Epithelial cell of proximal tubule (primary cell): ENCODE measurements at regions not wholly inside any gene's neighbourhood (a gene's known extent, or its start where the extent isn't known, plus 50 kb on each side); places are given as distances from the start of the nearest gene placed in this dataset.

Source experiments
- DNase-seq: peaks from one replicate; pipeline ENCODE4 v3.0.0-alpha.2; 2011; ENCODE audit warnings: low read depth
- H3K4me3 ChIP-seq: 2 replicates; pipeline ENCODE4 v1.5.1; 2011; ENCODE audit warnings: low read depth, mild to moderate bottlenecking, low read length
- TF ChIP-seq, protein P1 (sequence below): conservative IDR thresholded peaks from 2 replicates; pipeline ENCODE4 v1.5.1; 2012; ENCODE audit warnings: low read depth, mild to moderate bottlenecking, low read length

DNA sequence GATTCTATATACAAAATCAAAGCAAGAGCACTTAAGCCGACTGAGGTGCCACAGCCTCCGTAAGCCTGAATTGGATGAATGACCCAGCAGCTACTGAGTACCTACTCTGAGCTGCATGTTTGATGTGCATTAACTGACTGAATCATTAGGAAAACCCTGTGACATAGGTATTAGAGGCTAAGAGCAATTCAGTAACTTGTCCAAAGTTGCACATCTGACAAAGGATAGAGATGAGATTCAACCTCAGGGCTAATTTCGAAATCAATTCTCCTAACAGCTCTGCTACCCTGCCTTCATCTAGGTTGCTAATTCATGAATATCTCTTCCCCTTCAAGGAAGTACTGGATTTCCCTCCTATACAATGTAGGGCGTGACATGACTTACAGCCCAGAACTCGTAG, 89.1 kb upstream of the GLIS3 start:
- TF ChIP-seq, protein P1, sequence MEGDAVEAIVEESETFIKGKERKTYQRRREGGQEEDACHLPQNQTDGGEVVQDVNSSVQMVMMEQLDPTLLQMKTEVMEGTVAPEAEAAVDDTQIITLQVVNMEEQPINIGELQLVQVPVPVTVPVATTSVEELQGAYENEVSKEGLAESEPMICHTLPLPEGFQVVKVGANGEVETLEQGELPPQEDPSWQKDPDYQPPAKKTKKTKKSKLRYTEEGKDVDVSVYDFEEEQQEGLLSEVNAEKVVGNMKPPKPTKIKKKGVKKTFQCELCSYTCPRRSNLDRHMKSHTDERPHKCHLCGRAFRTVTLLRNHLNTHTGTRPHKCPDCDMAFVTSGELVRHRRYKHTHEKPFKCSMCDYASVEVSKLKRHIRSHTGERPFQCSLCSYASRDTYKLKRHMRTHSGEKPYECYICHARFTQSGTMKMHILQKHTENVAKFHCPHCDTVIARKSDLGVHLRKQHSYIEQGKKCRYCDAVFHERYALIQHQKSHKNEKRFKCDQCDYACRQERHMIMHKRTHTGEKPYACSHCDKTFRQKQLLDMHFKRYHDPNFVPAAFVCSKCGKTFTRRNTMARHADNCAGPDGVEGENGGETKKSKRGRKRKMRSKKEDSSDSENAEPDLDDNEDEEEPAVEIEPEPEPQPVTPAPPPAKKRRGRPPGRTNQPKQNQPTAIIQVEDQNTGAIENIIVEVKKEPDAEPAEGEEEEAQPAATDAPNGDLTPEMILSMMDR = no peak

DNA sequence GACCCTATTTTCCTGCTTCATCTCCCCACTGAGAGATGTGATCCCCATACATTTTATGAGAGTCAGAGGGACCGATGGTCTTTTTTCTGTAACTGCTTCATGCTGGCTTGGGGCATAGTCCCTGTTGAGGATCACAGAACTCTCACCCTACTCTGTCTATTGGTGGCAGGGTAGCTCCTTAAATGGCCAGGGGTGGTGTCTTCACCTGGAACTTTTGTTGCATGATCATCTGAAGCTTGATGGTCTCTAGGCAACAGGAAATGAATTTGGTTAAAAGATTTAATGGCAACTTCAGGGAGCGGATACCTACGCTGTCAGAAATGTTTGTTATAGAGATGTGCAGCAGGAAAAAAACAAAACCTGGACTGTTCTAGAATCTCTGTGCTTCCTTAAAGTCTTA, 87.0 kb upstream of the GLIS3 start:
- TF ChIP-seq, protein P1 = no peak
- DNase-seq = no peak
- no peak overlapping the region for H3K4me3 ChIP-seq

More for the DNA sequence above, 89.1 kb upstream of the GLIS3 start:
- DNase-seq = no peak
- H3K4me3 ChIP-seq = no peak overlapping the region

DNA sequence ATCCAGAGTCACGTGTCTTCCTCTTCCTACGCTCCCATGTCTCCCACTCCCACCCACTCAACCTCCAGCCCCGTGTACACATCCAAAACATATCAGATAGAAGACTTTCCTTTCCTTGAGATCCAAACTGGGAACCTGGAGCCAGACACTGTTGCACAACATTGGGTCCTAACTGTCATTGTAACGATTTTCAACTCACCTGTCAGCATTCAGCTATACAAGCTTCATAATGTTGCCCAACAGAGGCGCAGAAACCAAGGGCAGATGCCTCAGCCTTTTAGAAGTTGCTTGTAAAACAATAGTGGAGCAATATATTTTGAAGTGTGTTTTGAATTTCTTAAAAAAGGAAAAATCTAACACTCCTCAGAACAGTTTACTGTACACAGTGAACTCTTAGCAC, 84.9 kb upstream of the GLIS3 start:
- no peak overlapping the region for H3K4me3 ChIP-seq
- no peak for DNase-seq
- TF ChIP-seq, protein P1 = no peak

DNA sequence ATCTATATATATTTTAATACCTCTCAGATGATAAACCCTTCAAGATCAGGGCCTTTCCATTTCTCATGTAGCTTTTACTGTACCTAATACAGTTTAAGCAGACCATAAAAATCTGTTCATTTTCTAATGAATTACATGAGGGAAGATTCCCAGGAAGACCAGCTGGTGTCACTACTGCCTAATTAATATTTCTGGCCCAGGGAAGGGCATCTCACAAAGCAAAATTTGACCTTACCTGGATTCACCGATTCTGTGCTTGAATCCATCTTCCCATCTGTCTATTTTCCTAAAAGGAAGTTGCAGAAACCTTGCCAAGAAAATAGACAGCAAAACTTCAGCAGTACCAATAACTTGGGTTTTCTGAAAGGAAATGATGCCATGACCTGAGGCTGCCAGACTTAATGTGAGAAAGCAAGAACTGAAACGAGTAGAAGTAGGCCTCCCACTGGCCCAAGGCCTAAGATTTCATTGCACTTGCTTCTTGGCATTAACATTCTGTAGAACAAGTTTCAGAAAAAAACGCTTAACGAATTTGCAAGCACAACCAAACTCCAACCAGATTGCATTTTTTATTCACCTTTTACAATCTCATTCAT, 83.0 kb upstream of the GLIS3 start:
- no peak overlapping the region for H3K4me3 ChIP-seq
- TF ChIP-seq, protein P1 = peak; percentile 70
- DNase-seq = no peak

DNA sequence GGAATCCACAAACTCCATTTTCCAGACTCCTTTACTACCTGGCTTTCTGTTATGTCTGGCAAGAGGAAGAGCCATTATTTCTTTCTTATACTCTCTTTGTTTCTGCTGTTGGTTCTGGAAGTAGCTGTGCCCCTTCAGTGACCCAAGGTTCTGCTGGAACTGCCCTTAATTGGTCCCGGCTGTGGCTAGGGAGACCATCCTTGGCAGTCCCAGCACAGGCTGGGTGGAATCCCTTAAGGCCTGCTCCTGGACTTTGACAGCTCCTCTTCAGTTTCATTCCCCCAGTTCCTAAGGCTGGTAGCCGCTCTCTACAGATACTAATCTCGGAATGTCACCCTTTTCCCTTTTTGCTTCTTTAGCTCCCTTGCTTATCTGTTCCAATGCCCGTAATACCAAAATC, 81.9 kb upstream of the GLIS3 start:
- DNase-seq = no peak
- H3K4me3 ChIP-seq = no peak overlapping the region
- TF ChIP-seq, protein P1 = no peak

DNA sequence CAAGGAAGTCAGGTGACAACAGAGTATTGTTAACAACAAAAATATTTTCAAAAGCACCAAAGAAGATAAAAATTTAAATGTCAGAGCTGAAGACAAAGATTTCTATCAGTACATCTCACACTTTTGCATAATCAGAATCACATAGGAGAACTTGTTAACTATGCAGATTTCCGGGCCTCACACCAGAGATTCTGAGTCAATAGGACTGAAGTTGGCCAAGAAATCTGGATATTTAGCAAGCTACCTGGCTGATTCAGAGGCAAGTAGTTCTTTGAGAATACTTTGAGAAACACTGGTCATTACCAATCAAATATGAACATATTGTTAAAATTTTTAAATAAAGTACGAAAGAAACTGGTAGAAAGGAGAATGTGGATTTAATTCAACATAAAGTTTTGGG, 80.5 kb upstream of the GLIS3 start:
- H3K4me3 ChIP-seq = no peak overlapping the region
- DNase-seq = no peak
- TF ChIP-seq, protein P1 = no peak

DNA sequence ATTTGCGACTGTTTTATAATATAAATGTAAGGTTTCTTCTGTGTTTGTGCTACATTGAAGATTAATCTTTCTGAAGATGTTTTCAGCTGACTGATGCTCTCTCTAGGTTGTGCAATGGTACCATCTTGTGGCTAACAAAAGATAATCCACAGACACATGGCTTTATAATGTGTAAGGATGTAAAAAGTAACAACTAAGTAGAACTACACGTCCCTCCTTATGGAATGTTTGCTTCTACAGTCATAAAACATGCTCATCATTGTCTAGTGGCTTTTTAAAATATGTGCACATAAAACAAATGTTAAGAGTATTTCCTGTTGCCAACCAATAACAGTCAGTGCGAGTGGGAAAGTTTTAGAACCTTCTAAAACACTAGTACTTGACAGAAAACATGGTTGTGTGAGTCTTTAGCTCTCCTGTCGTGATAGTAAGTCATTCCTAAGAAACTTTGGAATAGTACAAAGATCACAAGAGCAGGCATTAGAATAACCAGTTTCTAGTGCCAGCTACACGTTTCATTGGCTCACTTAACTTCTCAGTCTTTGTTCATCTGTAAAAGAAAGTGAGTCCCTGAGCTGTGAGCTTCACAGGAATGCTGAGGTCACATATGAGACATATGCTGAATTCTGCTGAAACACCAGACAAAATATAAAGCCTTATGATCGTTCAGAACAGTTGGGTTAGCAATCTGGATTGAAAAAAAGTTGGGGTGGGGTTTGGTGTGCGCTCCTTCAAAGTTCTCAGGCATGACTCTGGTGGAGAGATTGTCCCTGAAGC, 75.7 kb upstream of the GLIS3 start:
- TF ChIP-seq, protein P1 = peak; percentile 60
- no peak overlapping the region for H3K4me3 ChIP-seq
- no peak for DNase-seq
